ENCODE measurements at regions not wholly inside any gene's neighbourhood (a gene's known extent, or its start where the extent isn't known, plus 50 kb on each side); places are given as distances from the start of the nearest gene placed in this dataset.
"Not testable (repeated sequence)": the region's sequence is repeated elsewhere in the genome, so short reads cannot be mapped to it uniquely, and the experiment has no call there.

- no peak for DNase-seq (ENCODE audit: low read depth in 2 of 2)
Observed at GRCh38 chr13:111492958-111493357, 172.5 kb downstream of the TEX29 start.

- no peak for DNase-seq (ENCODE audit: low read depth in 2 of 2)
Observed at GRCh38 chr13:111493468-111493867, 173.0 kb downstream of the TEX29 start.

DNA sequence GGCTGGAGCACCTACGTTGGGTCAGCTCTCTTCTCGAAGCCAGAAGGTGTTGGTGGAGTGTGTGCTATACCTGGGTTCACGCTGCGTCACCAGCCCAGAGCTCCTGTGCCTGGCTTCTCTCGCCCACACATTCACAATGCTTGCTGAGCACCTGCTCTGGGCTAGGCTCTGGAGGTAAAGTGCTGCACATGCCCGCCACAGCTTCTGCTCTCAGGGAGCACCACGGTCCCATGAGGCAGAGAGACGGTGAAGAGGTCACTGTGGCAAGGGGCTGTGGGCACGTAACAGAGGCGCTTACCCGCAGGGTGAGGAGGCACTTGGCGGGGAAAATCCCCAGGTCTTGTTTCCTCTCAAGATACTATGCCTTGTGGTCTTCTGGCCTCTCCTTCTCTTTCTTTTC, 174.2 kb downstream of the TEX29 start:
- DNase-seq (ENCODE audit: low read depth in 2 of 2), result no peak

DNA sequence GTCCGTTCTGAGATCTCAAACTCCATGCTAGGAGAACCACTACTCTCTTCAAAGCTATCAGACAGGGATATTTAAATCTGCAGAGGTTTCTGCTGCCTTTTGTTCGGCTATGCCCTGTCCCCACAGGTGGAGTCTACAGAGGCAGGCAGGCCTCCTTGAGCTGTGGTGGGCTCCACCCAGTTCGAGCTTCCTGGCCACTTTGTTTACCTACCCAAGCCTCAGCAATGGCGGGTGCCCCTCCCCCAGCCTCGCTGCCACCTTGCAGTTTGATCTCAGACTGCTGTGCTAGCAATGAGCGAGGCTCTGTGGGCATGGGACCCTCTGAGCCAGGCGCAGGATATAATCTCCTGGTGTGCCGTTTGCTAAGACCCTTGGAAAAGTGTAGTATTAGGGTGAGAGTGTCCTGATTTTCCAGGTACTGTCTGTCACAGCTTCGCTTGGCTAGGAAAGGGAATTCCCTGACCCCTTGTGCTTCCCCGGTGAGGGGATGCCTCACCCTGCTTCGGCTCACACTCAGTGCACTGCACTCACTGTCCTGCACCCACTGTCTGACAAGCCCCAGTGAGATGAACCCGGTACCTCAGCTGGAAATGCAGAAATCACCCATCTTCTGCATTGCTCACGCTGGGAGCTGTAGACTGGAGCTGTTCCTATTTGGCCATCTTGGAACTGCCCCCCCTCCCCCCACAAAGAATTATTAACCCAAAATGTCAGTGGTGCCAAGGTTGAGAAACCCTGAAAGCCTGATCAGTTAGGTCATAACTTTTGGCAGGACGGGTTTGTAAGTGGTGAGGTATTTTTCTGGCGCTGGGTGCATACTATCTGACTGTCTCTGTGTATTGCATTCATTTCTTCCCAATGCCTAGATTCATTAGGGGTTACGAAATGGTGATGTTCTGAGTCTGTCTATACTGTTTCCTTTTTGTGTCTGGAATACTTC, 181.4 kb downstream of the TEX29 start:
- DNase-seq (ENCODE audit: low read depth in 2 of 2), result not testable (repeated sequence)

GRCh38 chr13:111502957-111503356, 182.5 kb downstream of the TEX29 start:
- DNase-seq (ENCODE audit: low read depth in 2 of 2), result no peak

DNA sequence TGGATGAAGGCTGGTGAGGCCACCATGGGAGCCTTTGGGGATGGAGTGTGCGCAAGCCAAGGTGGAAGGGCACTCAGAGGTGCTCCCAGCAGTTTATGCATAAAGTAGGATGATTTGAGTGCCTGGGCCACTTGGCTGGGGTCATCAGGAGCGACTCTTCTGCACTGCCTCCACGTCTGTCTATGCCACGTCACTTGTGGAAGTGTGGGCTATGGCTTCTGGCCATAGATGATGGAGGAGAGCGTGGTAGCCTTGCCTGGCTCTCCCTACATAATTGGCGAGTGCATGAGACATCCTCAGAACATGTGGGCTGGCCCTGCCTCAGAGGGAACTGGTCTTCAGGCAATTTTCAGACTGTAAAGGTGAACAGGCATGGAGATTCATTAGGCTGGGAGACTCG, 182.9 kb downstream of the TEX29 start:
- no peak for DNase-seq (ENCODE audit: low read depth in 2 of 2)

GRCh38 chr13:111503905-111504695, 183.7 kb downstream of the TEX29 start:
- no peak for DNase-seq (ENCODE audit: low read depth in 2 of 2)

DNA sequence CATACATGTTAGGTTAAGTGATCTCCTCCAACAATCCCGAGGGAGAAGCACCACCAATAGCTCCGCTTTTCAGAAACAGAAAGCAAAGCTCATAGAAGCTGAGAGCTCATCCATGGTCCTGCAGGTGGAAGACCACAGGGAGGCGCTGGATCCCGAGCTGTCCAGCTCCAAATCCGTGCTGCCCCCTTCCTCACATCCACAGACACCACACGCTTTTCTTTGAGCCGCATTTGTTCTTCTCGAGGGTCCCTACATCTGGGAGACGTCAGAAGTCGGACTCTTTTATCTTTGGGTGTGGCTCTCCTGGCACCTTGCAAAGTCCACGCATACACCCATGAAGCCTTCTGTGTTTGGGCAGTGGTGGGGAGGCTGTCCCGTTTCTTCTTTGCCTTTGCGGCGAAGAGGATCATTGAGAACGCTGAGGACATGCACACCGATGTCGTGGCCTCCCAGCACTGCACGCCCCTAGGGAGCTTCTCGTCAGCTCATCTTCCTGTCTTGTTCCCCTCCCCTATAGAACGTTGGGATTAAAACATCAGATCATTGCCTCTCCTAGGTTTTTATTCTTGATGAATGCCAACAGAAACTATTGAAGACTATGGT, 184.8 kb downstream of the TEX29 start:
- no peak for DNase-seq (ENCODE audit: low read depth in 2 of 2)

DNA sequence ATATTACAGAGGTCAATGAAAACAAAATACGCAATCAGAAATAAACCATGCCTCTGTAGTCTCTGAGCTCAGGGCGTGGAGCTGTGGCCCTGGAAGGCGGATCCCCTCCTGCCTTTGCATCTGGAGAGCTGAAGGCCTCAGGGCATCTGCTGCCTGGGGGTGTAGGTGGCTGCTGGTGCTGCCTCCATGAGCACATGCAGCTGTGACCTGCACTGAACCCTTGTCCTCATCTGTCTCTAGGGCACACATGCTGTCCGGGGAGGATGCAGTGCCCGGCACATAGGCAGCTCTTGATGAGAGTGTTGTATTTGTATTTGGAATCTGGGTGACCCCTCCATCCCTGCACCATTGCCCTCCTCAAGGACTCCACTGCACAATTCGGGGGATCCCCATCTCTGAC, 185.7 kb downstream of the TEX29 start:
- no peak for DNase-seq (ENCODE audit: low read depth in 2 of 2)

DNA sequence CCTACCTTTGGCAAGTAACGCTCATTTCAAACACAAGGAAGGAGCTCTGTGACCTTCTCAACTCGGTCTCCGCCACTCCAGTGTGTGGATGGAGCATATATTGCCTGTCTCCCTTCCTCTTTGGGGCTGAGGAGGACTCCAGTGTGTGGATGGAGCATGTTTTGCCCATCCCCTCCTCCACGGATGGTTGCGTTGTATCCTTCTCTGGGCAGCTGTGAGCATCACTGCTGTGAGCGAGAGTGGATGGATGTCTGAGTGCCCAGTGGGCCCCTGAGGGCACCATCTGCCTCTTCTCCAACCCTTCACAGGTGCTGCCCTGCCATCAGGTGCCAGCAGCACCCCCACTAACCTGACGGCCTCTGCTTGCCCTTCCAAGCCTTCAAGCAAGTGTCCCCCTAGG, 186.2 kb downstream of the TEX29 start:
- DNase-seq (ENCODE audit: low read depth in 2 of 2), result no peak

- no peak for DNase-seq (ENCODE audit: low read depth in 2 of 2)
Observed at GRCh38 chr13:111508164-111508870, 187.9 kb downstream of the TEX29 start.

GRCh38 chr13:111508902-111509509, 188.6 kb downstream of the TEX29 start:
- DNase-seq (ENCODE audit: low read depth in 2 of 2), result no peak

- DNase-seq (ENCODE audit: low read depth in 2 of 2), result no peak
Observed at GRCh38 chr13:111510502-111511218, 190.2 kb downstream of the TEX29 start.

- no peak for DNase-seq (ENCODE audit: low read depth in 2 of 2)
Observed at GRCh38 chr13:111511219-111511732, 190.8 kb downstream of the TEX29 start.

DNA sequence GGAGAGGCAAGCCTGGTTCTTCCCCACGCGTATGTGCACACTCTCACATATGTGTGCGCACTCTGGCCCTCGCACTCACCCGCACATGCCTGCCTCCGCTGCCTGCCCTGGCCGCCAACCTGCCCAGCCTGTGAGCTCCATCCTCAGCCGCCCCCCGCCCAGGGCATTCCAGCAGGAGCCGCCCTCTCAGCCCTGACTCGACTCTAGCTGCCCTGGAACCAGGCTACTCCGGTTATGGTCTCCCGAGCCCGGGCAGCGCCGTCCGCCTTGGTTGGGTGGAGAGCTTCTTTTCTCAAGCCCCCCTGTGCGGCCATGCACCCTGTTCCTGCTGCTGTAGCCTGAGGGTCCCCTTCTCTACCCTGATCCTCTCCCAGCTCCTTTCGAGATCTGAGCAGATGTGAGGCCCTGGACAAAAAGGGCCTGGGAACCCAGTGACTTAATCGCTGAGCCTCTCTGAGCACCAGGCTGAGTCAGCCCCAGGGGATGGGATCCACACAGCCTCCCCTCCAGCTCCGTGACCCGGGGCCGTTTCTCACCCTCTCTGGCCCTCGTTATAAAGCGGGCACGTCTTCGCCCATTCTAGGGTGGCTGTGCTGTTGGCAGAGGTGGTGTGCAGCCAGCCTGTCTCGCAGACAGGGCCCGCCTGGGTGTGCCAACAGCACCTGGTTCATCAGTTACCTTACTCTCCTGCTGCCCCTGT, 191.5 kb downstream of the TEX29 start:
- DNase-seq (ENCODE audit: low read depth in 2 of 2), result no peak

DNA sequence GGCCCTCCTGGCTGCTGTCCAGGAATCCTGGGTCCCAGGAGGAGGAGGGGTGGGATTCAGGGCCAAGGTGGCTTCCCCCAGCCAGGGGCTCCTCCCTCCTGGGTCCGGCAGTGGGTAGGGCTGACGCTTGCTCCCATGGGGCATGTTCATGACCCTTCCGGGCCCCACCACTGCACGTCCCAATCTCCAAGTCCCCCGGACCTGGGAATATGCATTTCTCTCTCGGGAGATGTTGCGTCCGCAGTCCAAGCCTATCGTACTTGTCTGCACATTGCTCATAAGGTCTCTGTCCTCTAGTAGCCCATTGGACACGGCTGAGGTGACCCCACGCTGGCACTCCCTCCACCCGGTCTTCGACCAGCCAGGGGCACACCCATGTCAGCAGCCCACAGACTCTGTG, 192.3 kb downstream of the TEX29 start:
- no peak for DNase-seq (ENCODE audit: low read depth in 2 of 2)

DNA sequence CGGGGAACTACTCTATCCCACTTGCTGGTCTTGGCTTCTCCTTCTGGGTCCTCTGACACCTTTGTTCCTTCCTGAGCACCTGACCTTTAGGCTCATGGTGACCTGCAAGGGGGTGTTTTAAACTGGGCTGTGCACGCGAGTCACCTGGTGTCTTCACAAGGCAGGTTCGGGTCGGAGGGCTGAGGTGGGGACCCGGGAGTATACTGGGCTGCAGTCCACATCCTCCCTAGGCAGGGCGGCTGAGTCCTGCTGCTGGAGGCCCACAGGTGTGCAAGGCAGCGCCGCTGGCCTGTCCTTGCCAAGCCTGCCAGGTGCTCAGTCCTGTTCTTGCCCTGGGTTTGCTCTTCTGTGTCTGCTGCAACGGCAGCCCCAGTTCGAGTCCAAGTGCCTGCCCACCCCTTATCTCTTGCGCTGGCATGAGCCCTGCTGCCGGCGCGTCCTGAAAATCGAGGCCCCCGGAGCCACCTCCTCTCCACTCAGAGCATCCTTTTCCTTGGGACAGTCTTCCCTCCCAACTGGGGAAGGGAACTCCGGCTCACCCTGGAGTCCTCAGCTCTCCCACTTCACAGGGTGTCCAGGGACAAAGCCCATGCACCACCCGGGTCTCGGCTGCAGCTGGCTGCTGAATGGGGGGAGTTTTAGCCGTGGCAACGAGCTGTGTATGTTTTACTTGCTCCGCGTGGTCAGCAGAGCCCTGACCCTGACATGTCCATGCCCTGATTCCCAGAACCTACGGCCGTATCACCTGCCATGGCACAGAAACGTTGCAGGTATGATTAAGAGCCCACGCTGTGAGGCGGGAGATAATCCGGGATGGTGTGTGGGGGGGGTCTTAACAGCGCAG, 193.5 kb downstream of the TEX29 start:
- DNase-seq (ENCODE audit: low read depth in 2 of 2), result no peak

GRCh38 chr13:111514610-111515306, 194.3 kb downstream of the TEX29 start:
- DNase-seq (ENCODE audit: low read depth in 2 of 2), result no peak
